Activated T-helper 1 cell treated with anti-CD3 and anti-CD28 coated beads, Interleukin-12 subunit alpha, Interleukin-12 subunit beta, Interleukin-2, Interleukin-4 antibody, amounts not matched to agents 30 ng/mL and 10 ng/mL and 1 ng/mL, durations not matched to agents 14 hours and 24 hours and 36 hours (primary cell): ENCODE measurements at regions not wholly inside any gene's neighbourhood (a gene's known extent, or its start where the extent isn't known, plus 50 kb on each side); places are given as distances from the start of the nearest gene placed in this dataset.

Source experiments
- DNase-seq: peaks from one replicate; pipeline ENCODE4 v3.0.0; 2021; ENCODE audit warnings: low spot score
- H3K27ac Mint-ChIP-seq: one replicate; pipeline ENCODE4 v1.8.0; 2021; ENCODE audit warnings: mild to moderate bottlenecking, mixed read lengths
- H3K27me3 Mint-ChIP-seq: one replicate; pipeline ENCODE4 v1.8.0; 2022; ENCODE audit warnings: mild to moderate bottlenecking, moderate library complexity, mixed read lengths; ENCODE audit not compliant: insufficient read depth
- H3K36me3 Mint-ChIP-seq: one replicate; pipeline ENCODE4 v1.8.0; 2021; ENCODE audit warnings: low read depth, mixed read lengths
- H3K4me1 Mint-ChIP-seq: one replicate; pipeline ENCODE4 v1.8.0; 2021; ENCODE audit warnings: low read depth, mixed read lengths
- H3K4me3 Mint-ChIP-seq: one replicate; pipeline ENCODE4 v1.8.0; 2021; ENCODE audit warnings: mild to moderate bottlenecking, moderate library complexity, mixed read lengths
- H3K9me3 Mint-ChIP-seq: one replicate; pipeline ENCODE4 v1.8.0; 2021; ENCODE audit warnings: mixed read lengths
- intact Hi-C: fragments of 100-400 bp; cut with micrococcal nuclease; formaldehyde crosslinking; loops from one replicate; pipeline ENCODE4 v1.15.1; 2024

DNA sequence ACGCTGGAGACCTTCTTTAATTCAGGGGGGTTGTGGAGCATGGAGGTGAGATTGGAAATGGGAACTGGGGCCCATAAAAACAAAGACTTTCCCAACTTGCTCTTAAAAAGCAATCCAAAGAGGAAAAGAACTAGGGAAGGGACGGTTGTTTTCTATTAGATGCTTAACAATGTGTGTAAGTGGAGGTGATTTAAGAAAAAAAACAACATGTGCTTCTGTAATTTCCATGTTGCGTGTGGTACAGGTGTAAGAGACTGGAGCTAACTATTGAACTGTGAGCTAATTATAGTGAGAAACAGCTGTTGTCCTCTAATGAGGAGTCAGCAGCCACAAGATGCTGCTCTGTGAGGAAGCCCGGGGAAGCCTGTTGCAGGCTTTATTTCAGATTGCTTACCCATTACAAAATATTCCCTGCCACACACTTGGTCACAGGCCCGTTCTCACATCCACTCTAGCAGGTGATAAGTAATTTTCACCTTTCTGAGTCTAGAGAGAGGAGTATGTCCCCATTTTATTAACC is 280.6 kb upstream of the PARD3B start:
- intact Hi-C loops: no loop called here
- Mint-ChIP-seq H3K4me1 (no peaks in the 10 kb centered on the region), H3K36me3 (no peaks in the 10 kb centered on the region), H3K9me3 (no peaks in the 10 kb centered on the region), H3K4me3 (no peak overlapping the region), H3K27ac (no peak overlapping the region), H3K27me3 (peaks cover 30% of the 10 kb centered on the region)
- DNase-seq: no peak

GRCh38 chr2:204265681-204266181 is 279.5 kb upstream of the PARD3B start:
- DNase-seq: no peak
- no peak overlapping the region for H3K27ac Mint-ChIP-seq
- no peaks in the 10 kb centered on the region for H3K36me3 Mint-ChIP-seq
- intact Hi-C loops: no loop called here
- peaks cover 28% of the 10 kb centered on the region for H3K27me3 Mint-ChIP-seq
- H3K4me3 Mint-ChIP-seq: no peak overlapping the region
- no peaks in the 10 kb centered on the region for H3K4me1 Mint-ChIP-seq
- peaks cover 6% of the 10 kb centered on the region for H3K9me3 Mint-ChIP-seq

DNA sequence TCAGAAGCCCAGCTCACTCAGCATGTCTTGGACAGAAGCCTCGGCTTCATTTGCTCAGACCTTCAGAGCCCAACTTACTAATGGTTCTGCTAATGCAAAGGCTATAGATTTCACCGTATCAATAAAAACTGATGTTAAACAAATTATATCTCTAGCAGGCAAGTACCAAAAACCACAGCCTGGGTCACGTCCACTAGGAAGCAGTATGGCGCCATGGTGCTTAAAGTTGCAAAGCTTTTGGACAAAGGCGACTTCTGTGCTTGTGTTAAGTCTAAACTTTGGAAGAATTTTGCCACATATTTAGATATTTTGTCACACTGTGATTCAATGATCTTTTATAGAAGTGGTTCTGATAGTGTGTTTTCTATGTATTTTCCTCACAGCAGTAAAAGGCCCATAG is 276.8 kb upstream of the PARD3B start:
- no peaks in the 10 kb centered on the region for H3K36me3 Mint-ChIP-seq
- intact Hi-C loops: no loop called here
- H3K9me3 Mint-ChIP-seq: peaks cover 8% of the 10 kb centered on the region
- H3K27me3 Mint-ChIP-seq: peaks cover 24% of the 10 kb centered on the region
- no peak overlapping the region for H3K4me3 Mint-ChIP-seq
- DNase-seq: no peak
- H3K4me1 Mint-ChIP-seq: no peaks in the 10 kb centered on the region
- no peak overlapping the region for H3K27ac Mint-ChIP-seq

GRCh38 chr2:204268971-204269370 is 276.3 kb upstream of the PARD3B start:
- no peak overlapping the region for H3K27ac Mint-ChIP-seq
- H3K4me3 Mint-ChIP-seq: no peak overlapping the region
- no peak for DNase-seq
- intact Hi-C loops: no loop called here
- no peaks in the 10 kb centered on the region for H3K4me1 Mint-ChIP-seq
- H3K9me3 Mint-ChIP-seq: peaks cover 8% of the 10 kb centered on the region
- H3K36me3 Mint-ChIP-seq: no peaks in the 10 kb centered on the region
- H3K27me3 Mint-ChIP-seq: peaks cover 22% of the 10 kb centered on the region

- intact Hi-C loops: no loop called here
- peaks cover 8% of the 10 kb centered on the region for H3K9me3 Mint-ChIP-seq
- H3K27ac Mint-ChIP-seq: no peak overlapping the region
- DNase-seq: no peak
- H3K4me1 Mint-ChIP-seq: no peaks in the 10 kb centered on the region
- no peaks in the 10 kb centered on the region for H3K36me3 Mint-ChIP-seq
- no peak overlapping the region for H3K4me3 Mint-ChIP-seq
- H3K27me3 Mint-ChIP-seq: peaks cover 7% of the 10 kb centered on the region
Measured at GRCh38 chr2:204272089-204272488, 273.2 kb upstream of the PARD3B start.

DNA sequence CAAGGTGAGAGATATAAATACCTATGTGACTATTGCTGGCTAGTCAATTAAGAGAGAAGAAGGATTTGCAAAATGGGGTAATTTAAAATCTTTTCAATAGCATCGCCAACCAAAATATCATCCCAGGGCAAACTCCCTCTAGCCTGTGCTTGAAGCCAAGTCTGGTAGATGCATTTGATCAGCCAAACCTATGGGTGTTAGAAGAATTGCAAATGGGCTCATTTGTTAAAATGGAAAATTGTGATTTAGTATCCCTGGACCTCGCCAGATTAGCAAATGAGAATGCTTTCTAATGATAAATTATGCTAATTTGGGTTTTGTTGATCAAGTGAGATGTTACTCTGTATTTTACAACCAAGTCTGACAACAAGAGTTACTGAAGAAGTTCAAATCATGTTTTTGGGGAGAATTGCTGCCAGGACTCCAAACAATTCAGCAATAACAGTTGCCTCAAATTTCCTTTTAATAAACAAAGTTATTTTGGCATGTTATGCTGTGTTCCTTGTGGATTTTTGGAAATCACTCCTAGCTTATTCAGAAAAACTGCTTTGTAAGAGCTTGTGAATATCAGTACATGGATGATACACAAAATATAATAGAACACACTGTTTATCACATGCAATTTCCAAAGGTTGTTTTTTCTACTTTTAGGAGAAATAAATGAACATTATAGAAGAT is 272.5 kb upstream of the PARD3B start:
- Mint-ChIP-seq H3K9me3 (peaks cover 8% of the 10 kb centered on the region), H3K36me3 (no peaks in the 10 kb centered on the region), H3K27ac (no peak overlapping the region), H3K4me1 (no peaks in the 10 kb centered on the region), H3K27me3 (peaks cover 9% of the 10 kb centered on the region), H3K4me3 (no peak overlapping the region)
- intact Hi-C loops: no loop called here
- no peak for DNase-seq

DNA sequence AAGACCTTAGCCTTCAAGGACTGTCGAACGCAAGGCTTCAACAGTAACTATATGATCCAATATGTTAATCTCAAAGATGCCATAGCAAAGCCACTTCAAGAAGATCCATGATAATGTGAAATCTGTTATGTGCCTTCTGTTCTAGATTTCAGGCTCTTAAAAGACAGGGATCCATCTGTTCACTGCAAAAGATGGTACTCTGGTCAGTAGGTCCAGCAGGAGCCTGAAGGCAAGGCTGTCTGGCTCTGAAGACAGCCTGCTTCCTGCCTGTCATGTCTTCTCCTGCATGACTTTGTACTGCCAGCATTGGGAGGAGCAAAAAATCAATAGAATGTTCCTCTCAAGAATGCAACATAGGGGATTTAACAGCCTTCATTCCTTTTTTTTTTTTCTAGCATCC is 270.8 kb upstream of the PARD3B start:
- H3K4me3 Mint-ChIP-seq: no peak overlapping the region
- no peaks in the 10 kb centered on the region for H3K36me3 Mint-ChIP-seq
- no peak overlapping the region for H3K27ac Mint-ChIP-seq
- intact Hi-C loops: no loop called here
- no peak for DNase-seq
- H3K27me3 Mint-ChIP-seq: peaks cover 20% of the 10 kb centered on the region
- H3K9me3 Mint-ChIP-seq: peaks cover 8% of the 10 kb centered on the region
- H3K4me1 Mint-ChIP-seq: no peaks in the 10 kb centered on the region

- H3K27me3 Mint-ChIP-seq: peaks cover 20% of the 10 kb centered on the region
- H3K9me3 Mint-ChIP-seq: peaks cover 8% of the 10 kb centered on the region
- intact Hi-C loops: no loop called here
- no peaks in the 10 kb centered on the region for H3K4me1 Mint-ChIP-seq
- H3K27ac Mint-ChIP-seq: no peak overlapping the region
- no peak overlapping the region for H3K4me3 Mint-ChIP-seq
- no peaks in the 10 kb centered on the region for H3K36me3 Mint-ChIP-seq
- no peak for DNase-seq
Measured at GRCh38 chr2:204274991-204275390, 270.3 kb upstream of the PARD3B start.

DNA sequence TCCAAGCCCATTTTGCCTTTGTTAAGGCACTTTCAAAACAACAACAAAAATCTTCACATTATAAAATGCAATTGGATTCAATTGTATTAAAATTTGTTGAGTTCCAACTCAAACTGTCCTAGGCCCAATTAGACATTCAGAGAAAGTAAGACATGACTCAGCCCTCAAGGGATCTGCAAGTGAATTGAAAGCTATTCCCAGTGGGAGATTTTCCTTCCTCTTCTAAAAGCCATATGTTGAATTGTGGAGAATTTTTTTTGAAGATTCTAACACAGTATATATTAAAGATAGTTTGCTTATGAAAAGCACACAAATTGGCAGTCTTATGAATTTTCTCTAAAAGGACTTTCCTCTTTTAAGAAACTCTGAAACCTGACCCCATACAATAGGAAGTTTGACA is 268.0 kb upstream of the PARD3B start:
- Mint-ChIP-seq H3K27me3 (peaks cover 23% of the 10 kb centered on the region), H3K9me3 (no peaks in the 10 kb centered on the region), H3K4me1 (no peaks in the 10 kb centered on the region), H3K36me3 (no peaks in the 10 kb centered on the region), H3K4me3 (no peak overlapping the region), H3K27ac (no peak overlapping the region)
- DNase-seq: no peak
- intact Hi-C loops: no loop called here

- H3K27ac Mint-ChIP-seq: no peak overlapping the region
- no peaks in the 10 kb centered on the region for H3K36me3 Mint-ChIP-seq
- intact Hi-C loops: no loop called here
- no peak overlapping the region for H3K4me3 Mint-ChIP-seq
- H3K4me1 Mint-ChIP-seq: no peaks in the 10 kb centered on the region
- H3K9me3 Mint-ChIP-seq: no peaks in the 10 kb centered on the region
- peaks cover 24% of the 10 kb centered on the region for H3K27me3 Mint-ChIP-seq
- DNase-seq: no peak
Measured at GRCh38 chr2:204278454-204278853, 266.8 kb upstream of the PARD3B start.

DNA sequence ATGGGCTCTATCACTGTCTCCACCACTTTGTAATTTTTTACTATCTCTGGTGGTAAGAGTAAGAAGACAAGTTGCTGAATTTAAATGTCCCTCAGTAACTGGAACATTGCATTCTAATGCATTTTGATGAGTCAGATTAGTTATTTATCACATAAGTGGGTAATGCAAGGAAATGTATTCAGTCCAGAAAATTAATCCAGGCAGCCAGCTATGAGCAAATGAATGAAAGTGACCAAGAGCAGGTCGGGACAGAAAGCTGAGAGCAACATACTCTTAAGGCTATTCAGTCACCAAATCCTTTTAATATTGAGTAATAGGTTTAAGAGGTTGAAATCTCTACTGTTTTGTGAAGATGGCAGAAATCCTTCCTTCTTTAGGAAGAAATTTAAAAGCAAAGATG is 265.5 kb upstream of the PARD3B start:
- Mint-ChIP-seq H3K9me3 (no peaks in the 10 kb centered on the region), H3K27me3 (peaks cover 22% of the 10 kb centered on the region), H3K27ac (no peak overlapping the region), H3K4me3 (no peak overlapping the region), H3K36me3 (no peaks in the 10 kb centered on the region), H3K4me1 (no peaks in the 10 kb centered on the region)
- no peak for DNase-seq
- intact Hi-C loops: no loop called here

GRCh38 chr2:204280262-204280668 is 265.0 kb upstream of the PARD3B start:
- intact Hi-C loops: no loop called here
- Mint-ChIP-seq H3K9me3 (no peaks in the 10 kb centered on the region), H3K27me3 (peaks cover 22% of the 10 kb centered on the region), H3K36me3 (no peaks in the 10 kb centered on the region), H3K4me1 (no peaks in the 10 kb centered on the region), H3K27ac (no peak overlapping the region), H3K4me3 (no peak overlapping the region)
- no peak for DNase-seq

GRCh38 chr2:204282081-204282480 is 263.2 kb upstream of the PARD3B start:
- Mint-ChIP-seq H3K9me3 (no peaks in the 10 kb centered on the region), H3K36me3 (no peaks in the 10 kb centered on the region), H3K27me3 (peaks cover 22% of the 10 kb centered on the region), H3K4me3 (no peak overlapping the region), H3K27ac (no peak overlapping the region), H3K4me1 (no peaks in the 10 kb centered on the region)
- intact Hi-C loops: no loop called here
- DNase-seq: no peak

GRCh38 chr2:204282525-204282924 is 262.8 kb upstream of the PARD3B start:
- Mint-ChIP-seq H3K27me3 (peaks cover 22% of the 10 kb centered on the region), H3K9me3 (no peaks in the 10 kb centered on the region)
- intact Hi-C loops: no loop called here

More at GRCh38 chr2:204282525-204282924, 262.8 kb upstream of the PARD3B start:
- Mint-ChIP-seq H3K4me1 (no peaks in the 10 kb centered on the region), H3K4me3 (no peak overlapping the region), H3K27ac (no peak overlapping the region), H3K36me3 (no peaks in the 10 kb centered on the region)
- DNase-seq: no peak
